ENCODE measurements at regions not wholly inside any gene's neighbourhood (a gene's known extent, or its start where the extent isn't known, plus 50 kb on each side); places are given as distances from the start of the nearest gene placed in this dataset.

GRCh38 chr3:147937891-147938290 lies 528.7 kb downstream of the ZIC1 start:
- no peaks in the 10 kb centered on the region for H3K9me1 ChIP-seq (ENCODE audit: control insufficient read depth, extremely low read depth, insufficient read depth, low read length)
- no peak overlapping the region for H2AFZ ChIP-seq (ENCODE audit: control insufficient read depth, low read length)
- no peak for DNase-seq (ENCODE audit: low read depth, low spot score)
- H3K27me3 ChIP-seq (ENCODE audit: control insufficient read depth, extremely low read depth, insufficient read depth, low read length), result no peaks in the 10 kb centered on the region
- FAIRE-seq, result no peak
- no peaks in the 10 kb centered on the region for H4K20me1 ChIP-seq (ENCODE audit: control insufficient read depth, extremely low read depth, insufficient read depth, low read length)
- no peak overlapping the region for H3K4me3 ChIP-seq (ENCODE audit: control insufficient read depth in 2 of 3, extremely low read depth in 1 of 3, insufficient read depth in 2 of 3, low read depth in 1 of 3, low read length in 3 of 3)
- H3K9me3 ChIP-seq (ENCODE audit: control insufficient read depth, low read depth, low read length), result no peaks in the 10 kb centered on the region
- dilution Hi-C loops (cut with MboI; ENCODE audit: extremely low pct_ligation_motif_present, low sequenced_read_pairs), result no loop called here
- TF ChIP-seq EZH2 (IDR thresholded peaks at IDR 0.05; ENCODE audit: low read length) (no peak), CTCF (optimal IDR thresholded peaks at IDR 0.05 in 1 of 3, IDR thresholded peaks at IDR 0.05 in 1 of 3, conservative IDR thresholded peaks at IDR 0.05 in 1 of 3; ENCODE audit: extremely low read depth in 1 of 3, insufficient read depth in 2 of 3, low read length in 3 of 3) (no peak)
- H3K27ac ChIP-seq (ENCODE audit: control insufficient read depth, insufficient read depth, low read length), result no peak overlapping the region
- H3K4me1 ChIP-seq (ENCODE audit: control insufficient read depth, extremely low read depth, insufficient read depth, low read length), result no peaks in the 10 kb centered on the region
- H3K79me2 ChIP-seq (ENCODE audit: control insufficient read depth, insufficient read depth, low read length), result no peaks in the 10 kb centered on the region
- H3K4me2 ChIP-seq (ENCODE audit: control insufficient read depth, extremely low read depth, insufficient read depth, low read depth, low read length), result no peak overlapping the region
- H3K36me3 ChIP-seq (ENCODE audit: control insufficient read depth in 2 of 2, extremely low read depth in 1 of 2, insufficient read depth in 2 of 2, low read length in 2 of 2), result no peaks in the 10 kb centered on the region
- no peak overlapping the region for H3K9ac ChIP-seq (ENCODE audit: control insufficient read depth, extremely low read depth, insufficient read depth, low read length)

GRCh38 chr3:147939425-147939824 lies 530.3 kb downstream of the ZIC1 start:
- dilution Hi-C loops (cut with MboI; ENCODE audit: extremely low pct_ligation_motif_present, low sequenced_read_pairs), result no loop called here
- H2AFZ ChIP-seq (ENCODE audit: control insufficient read depth, low read length), result no peak overlapping the region
- peaks cover 8% of the 10 kb centered on the region for H3K4me1 ChIP-seq (ENCODE audit: control insufficient read depth, extremely low read depth, insufficient read depth, low read length)
- no peaks in the 10 kb centered on the region for H3K9me3 ChIP-seq (ENCODE audit: control insufficient read depth, low read depth, low read length)
- no peak overlapping the region for H3K4me3 ChIP-seq (ENCODE audit: control insufficient read depth in 2 of 3, extremely low read depth in 1 of 3, insufficient read depth in 2 of 3, low read depth in 1 of 3, low read length in 3 of 3)
- H3K27ac ChIP-seq (ENCODE audit: control insufficient read depth, insufficient read depth, low read length), result no peak overlapping the region
- no peaks in the 10 kb centered on the region for H3K9me1 ChIP-seq (ENCODE audit: control insufficient read depth, extremely low read depth, insufficient read depth, low read length)
- H3K9ac ChIP-seq (ENCODE audit: control insufficient read depth, extremely low read depth, insufficient read depth, low read length), result no peak overlapping the region
- no peaks in the 10 kb centered on the region for H3K27me3 ChIP-seq (ENCODE audit: control insufficient read depth, extremely low read depth, insufficient read depth, low read length)
- no peak for TF ChIP-seq CTCF (optimal IDR thresholded peaks at IDR 0.05 in 1 of 3, IDR thresholded peaks at IDR 0.05 in 1 of 3, conservative IDR thresholded peaks at IDR 0.05 in 1 of 3; ENCODE audit: extremely low read depth in 1 of 3, insufficient read depth in 2 of 3, low read length in 3 of 3)
- DNase-seq (ENCODE audit: low read depth, low spot score), result no peak
- H3K4me2 ChIP-seq (ENCODE audit: control insufficient read depth, extremely low read depth, insufficient read depth, low read depth, low read length), result no peak overlapping the region
- H3K36me3 ChIP-seq (ENCODE audit: control insufficient read depth in 2 of 2, extremely low read depth in 1 of 2, insufficient read depth in 2 of 2, low read length in 2 of 2), result no peaks in the 10 kb centered on the region
- H4K20me1 ChIP-seq (ENCODE audit: control insufficient read depth, extremely low read depth, insufficient read depth, low read length), result no peaks in the 10 kb centered on the region
- FAIRE-seq, result no peak
- H3K79me2 ChIP-seq (ENCODE audit: control insufficient read depth, insufficient read depth, low read length), result no peaks in the 10 kb centered on the region

All from keratinocyte (primary cell).